NCI-H345 treated with DMSO at 0.1 percent for 48 hours (cell line): ENCODE measurements at regions not wholly inside any gene's neighbourhood (a gene's known extent, or its start where the extent isn't known, plus 50 kb on each side); places are given as distances from the start of the nearest gene placed in this dataset.
"Not testable (repeated sequence)": the region's sequence is repeated elsewhere in the genome, so short reads cannot be mapped to it uniquely, and the experiment has no call there.

Experiments
- DNase-seq: peaks from one replicate; lab custom pipeline; 2025; ENCODE audit not compliant: unreplicated experiment; lab: John Stamatoyannopoulos, UW

GRCh38 chr4:167918077-167918476 is 174.3 kb upstream of the ANXA10 start:
- DNase-seq: no peak

GRCh38 chr4:167930166-167930565 is 162.2 kb upstream of the ANXA10 start:
- no peak for DNase-seq

GRCh38 chr4:167934216-167934615 is 158.1 kb upstream of the ANXA10 start:
- DNase-seq: no peak

GRCh38 chr4:167939863-167940616 is 152.3 kb upstream of the ANXA10 start:
- no peak for DNase-seq

GRCh38 chr4:167943872-167944505 is 148.3 kb upstream of the ANXA10 start:
- no peak for DNase-seq

- no peak for DNase-seq
Observed at GRCh38 chr4:167944721-167945120, 147.6 kb upstream of the ANXA10 start.

- no peak for DNase-seq
Observed at GRCh38 chr4:167955006-167955405, 137.3 kb upstream of the ANXA10 start.

- no peak for DNase-seq
Observed at GRCh38 chr4:167956676-167957075, 135.7 kb upstream of the ANXA10 start.

GRCh38 chr4:167964766-167965373 is 127.5 kb upstream of the ANXA10 start:
- no peak for DNase-seq

GRCh38 chr4:167966143-167966542 is 126.2 kb upstream of the ANXA10 start:
- DNase-seq: no peak

GRCh38 chr4:167973513-167973912 is 118.8 kb upstream of the ANXA10 start:
- no peak for DNase-seq

GRCh38 chr4:167985565-167985964 is 106.8 kb upstream of the ANXA10 start:
- no peak for DNase-seq

GRCh38 chr4:167986044-167986443 is 106.3 kb upstream of the ANXA10 start:
- DNase-seq: no peak

GRCh38 chr4:167987285-167987684 is 105.1 kb upstream of the ANXA10 start:
- DNase-seq: no peak

- DNase-seq: no peak
Observed at GRCh38 chr4:167989815-167990214, 102.5 kb upstream of the ANXA10 start.

GRCh38 chr4:168008112-168008511 is 84.2 kb upstream of the ANXA10 start:
- DNase-seq: not testable (repeated sequence)

- no peak for DNase-seq
Observed at GRCh38 chr4:168019019-168019651, 73.2 kb upstream of the ANXA10 start.

GRCh38 chr4:168019921-168020320 is 72.4 kb upstream of the ANXA10 start:
- DNase-seq: no peak

GRCh38 chr4:168021666-168022065 is 70.7 kb upstream of the ANXA10 start:
- no peak for DNase-seq

- no peak for DNase-seq
Observed at GRCh38 chr4:168028568-168028967, 63.8 kb upstream of the ANXA10 start.

- no peak for DNase-seq
Observed at GRCh38 chr4:168028970-168029597, 63.3 kb upstream of the ANXA10 start.
